ENCODE measurements at regions not wholly inside any gene's neighbourhood (a gene's known extent, or its start where the extent isn't known, plus 50 kb on each side); places are given as distances from the start of the nearest gene placed in this dataset.
"Not testable (repeated sequence)": the region's sequence is repeated elsewhere in the genome, so short reads cannot be mapped to it uniquely, and the experiment has no call there.

- H3K9me3 ChIP-seq = no peaks in the 10 kb centered on the region
- peak overlapping the region in 3 of 4 donors; percentile 10 to 78 (median 64) for H3K27ac ChIP-seq
- no peak overlapping the region for H3K4me3 ChIP-seq
- no peaks in the 10 kb centered on the region for H3K27me3 ChIP-seq
- TF ChIP-seq POLR2A (IDR thresholded peaks at IDR 0.05) = no peak
- no peak for TF ChIP-seq CTCF (IDR thresholded peaks at IDR 0.05)
- no peaks in the 10 kb centered on the region for H3K36me3 ChIP-seq
- DNase-seq = peak in 1 of 3 donors; percentile 71
- H3K4me1 ChIP-seq = peaks cover 0 to 6% (median 0%) of the 10 kb centered on the region in 4 donors
Measured at GRCh38 chr22:27105142-27106025, 448.0 kb downstream of the MIAT start.

GRCh38 chr22:27106985-27107384 is 449.6 kb downstream of the MIAT start:
- no peaks in the 10 kb centered on the region for H3K36me3 ChIP-seq
- DNase-seq = no peak
- TF ChIP-seq CTCF (IDR thresholded peaks at IDR 0.05) (no peak), POLR2A (IDR thresholded peaks at IDR 0.05) (no peak)
- peaks cover 0 to 6% (median 0%) of the 10 kb centered on the region in 4 donors for H3K4me1 ChIP-seq
- peak overlapping the region in 1 of 4 donors; percentile 78 for H3K27ac ChIP-seq
- no peak overlapping the region for H3K4me3 ChIP-seq
- no peaks in the 10 kb centered on the region for H3K27me3 ChIP-seq
- no peaks in the 10 kb centered on the region for H3K9me3 ChIP-seq

- H3K27ac ChIP-seq = peak overlapping the region in 1 of 4 donors; percentile 78
- TF ChIP-seq POLR2A (IDR thresholded peaks at IDR 0.05) = no peak
- TF ChIP-seq CTCF (IDR thresholded peaks at IDR 0.05) = no peak
- H3K4me1 ChIP-seq = peaks cover 0 to 6% (median 0%) of the 10 kb centered on the region in 4 donors
- no peak for DNase-seq
- no peaks in the 10 kb centered on the region for H3K27me3 ChIP-seq
- no peaks in the 10 kb centered on the region for H3K36me3 ChIP-seq
- no peaks in the 10 kb centered on the region for H3K9me3 ChIP-seq
- H3K4me3 ChIP-seq = no peak overlapping the region
Measured at GRCh38 chr22:27107386-27107785, 450.0 kb downstream of the MIAT start.

- Histone ChIP-seq H3K27ac (peak overlapping the region in 1 of 4 donors; percentile 78), H3K36me3 (no peaks in the 10 kb centered on the region), H3K9me3 (no peaks in the 10 kb centered on the region), H3K4me3 (no peak overlapping the region), H3K4me1 (peaks cover 0 to 6% (median 0%) of the 10 kb centered on the region in 4 donors), H3K27me3 (no peaks in the 10 kb centered on the region)
- peak in 2 of 3 donors; percentile 79 to 90 for DNase-seq
- TF ChIP-seq CTCF (IDR thresholded peaks at IDR 0.05) = no peak
- TF ChIP-seq POLR2A (IDR thresholded peaks at IDR 0.05) = no peak
Measured at GRCh38 chr22:27107824-27108223, 450.4 kb downstream of the MIAT start.

- DNase-seq = peak in 1 of 3 donors; percentile 52
- H3K4me3 ChIP-seq = no peak overlapping the region
- H3K9me3 ChIP-seq = no peaks in the 10 kb centered on the region
- no peaks in the 10 kb centered on the region for H3K36me3 ChIP-seq
- no peak for TF ChIP-seq CTCF (IDR thresholded peaks at IDR 0.05)
- TF ChIP-seq POLR2A (IDR thresholded peaks at IDR 0.05) = no peak
- no peaks in the 10 kb centered on the region for H3K27me3 ChIP-seq
- H3K27ac ChIP-seq = peak overlapping the region in 1 of 4 donors; percentile 47
- H3K4me1 ChIP-seq = peaks cover 0 to 6% (median 0%) of the 10 kb centered on the region in 4 donors
Measured at GRCh38 chr22:27108425-27109114, 451.2 kb downstream of the MIAT start.

GRCh38 chr22:27109406-27109805 is 452.0 kb downstream of the MIAT start:
- not testable (repeated sequence) for DNase-seq, H3K27ac ChIP-seq, H3K4me1 ChIP-seq, H3K36me3 ChIP-seq, H3K4me3 ChIP-seq, H3K9me3 ChIP-seq, H3K27me3 ChIP-seq

Measured in Peyer's patch (tissue), 4 donors.